GM18519 (cell line): ENCODE measurements at regions not wholly inside any gene's neighbourhood (a gene's known extent, or its start where the extent isn't known, plus 50 kb on each side); places are given as distances from the start of the nearest gene placed in this dataset.
"Not testable (repeated sequence)": the region's sequence is repeated elsewhere in the genome, so short reads cannot be mapped to it uniquely, and the experiment has no call there.

ENCODE experiments used
- ATAC-seq: cut with Tn5 transposase; IDR thresholded peaks from one replicate; pipeline ENCODE4 v1.9.1; 2021; ENCODE audit warnings: mild to moderate bottlenecking, moderate library complexity; ENCODE audit not compliant: unreplicated experiment, low FRiP score

GRCh38 chr12:60602601-60603000 lies 1006.8 kb downstream of the SLC16A7 start:
- no peak for ATAC-seq

- not testable (repeated sequence) for ATAC-seq
Observed at GRCh38 chr12:60603475-60603874, 1007.6 kb downstream of the SLC16A7 start.

- no peak for ATAC-seq
Observed at GRCh38 chr12:60616400-60616799, 1020.6 kb downstream of the SLC16A7 start.

GRCh38 chr12:60630796-60631195 lies 1035.0 kb downstream of the SLC16A7 start:
- no peak for ATAC-seq

- no peak for ATAC-seq
Observed at GRCh38 chr12:60644076-60644475, 1048.2 kb downstream of the SLC16A7 start.

- no peak for ATAC-seq
Observed at GRCh38 chr12:60666895-60667294, 1071.1 kb downstream of the SLC16A7 start.

- no peak for ATAC-seq
Observed at GRCh38 chr12:60672949-60673348, 1077.1 kb downstream of the SLC16A7 start.

GRCh38 chr12:60684988-60685655 lies 1089.3 kb downstream of the SLC16A7 start:
- ATAC-seq = no peak

- ATAC-seq = no peak
Observed at GRCh38 chr12:60689137-60689536, 1093.3 kb downstream of the SLC16A7 start.

GRCh38 chr12:60693019-60693626 lies 1097.3 kb downstream of the SLC16A7 start:
- ATAC-seq = no peak

- no peak for ATAC-seq
Observed at GRCh38 chr12:60704171-60704914, 1108.5 kb downstream of the SLC16A7 start.

GRCh38 chr12:60710246-60710645 lies 1114.4 kb downstream of the SLC16A7 start:
- ATAC-seq = no peak

- no peak for ATAC-seq
Observed at GRCh38 chr12:60714141-60714900, 1118.5 kb downstream of the SLC16A7 start.

GRCh38 chr12:60724475-60724874 lies 1128.6 kb downstream of the SLC16A7 start:
- ATAC-seq = no peak

GRCh38 chr12:60724984-60725383 lies 1129.2 kb downstream of the SLC16A7 start:
- ATAC-seq = no peak

- peak; percentile 75 for ATAC-seq
Observed at GRCh38 chr12:60752589-60752988, 1156.8 kb downstream of the SLC16A7 start.

GRCh38 chr12:60758224-60758623 lies 1162.4 kb downstream of the SLC16A7 start:
- no peak for ATAC-seq

- no peak for ATAC-seq
Observed at GRCh38 chr12:60760965-60761364, 1165.1 kb downstream of the SLC16A7 start.

- ATAC-seq = not testable (repeated sequence)
Observed at GRCh38 chr12:60801166-60801565, 1205.3 kb downstream of the SLC16A7 start.

GRCh38 chr12:60803147-60803546 lies 1207.3 kb downstream of the SLC16A7 start:
- ATAC-seq = no peak

GRCh38 chr12:60805364-60805763 lies 1209.5 kb downstream of the SLC16A7 start:
- no peak for ATAC-seq
